RWPE1 (cell line): ENCODE measurements at regions not wholly inside any gene's neighbourhood (a gene's known extent, or its start where the extent isn't known, plus 50 kb on each side); places are given as distances from the start of the nearest gene placed in this dataset.
"Not testable (repeated sequence)": the region's sequence is repeated elsewhere in the genome, so short reads cannot be mapped to it uniquely, and the experiment has no call there.

Experiments used
- CTCF ChIA-PET: fragments of 350-600 bp; sonication (Branson Sonifier 250); formaldehyde crosslinking; extraction: SDS; loops from one replicate; lab custom pipeline; 2021; lab: Yijun Ruan, JAX
- POLR2A ChIA-PET: fragments of 400-600 bp; formaldehyde crosslinking; extraction: SDS; loops from one replicate; lab custom pipeline; 2020; ENCODE audit warnings: antibody characterized with exemption; ENCODE audit not compliant: low non-redundant PET; lab: Yijun Ruan, JAX
- DNase-seq: peaks from one replicate; pipeline ENCODE4 v3.0.0; 2012; ENCODE audit warnings: low spot score
- H3K27ac ChIP-seq: fragments of 450-650 bp; 2 replicates; pipeline ENCODE4 v1.5.1; 2017
- CTCF ChIP-seq: fragments of 450-650 bp; conservative IDR thresholded peaks from 2 replicates; pipeline ENCODE4 v1.5.1; 2017; ENCODE audit warnings: low read depth, mild to moderate bottlenecking

- POLR2A ChIA-PET, result no interaction called here
- no peak for TF ChIP-seq CTCF
Measured at GRCh38 chr11:129637983-129638776, 177.5 kb upstream of the TMEM45B start.

GRCh38 chr11:129639300-129639699, 176.3 kb upstream of the TMEM45B start:
- peak overlapping the region; percentile 76 for H3K27ac ChIP-seq
- ChIA-PET CTCF (interaction anchor here (0.6 kb wide), 1 partner anchor 25 kb away, joined by 3 read pairs; no protein-coding TSS in a partner anchor), POLR2A (no interaction called here)
- no peak for TF ChIP-seq CTCF
- peak; percentile 80 for DNase-seq

More at GRCh38 chr11:129637983-129638776, 177.5 kb upstream of the TMEM45B start:
- peak overlapping the region; percentile 76; the same call in 1 of the 2 replicates for H3K27ac ChIP-seq
- CTCF ChIA-PET, result no interaction called here
- no peak for DNase-seq

GRCh38 chr11:129640671-129641070, 175.0 kb upstream of the TMEM45B start:
- DNase-seq, result no peak
- no peak for TF ChIP-seq CTCF
- peak overlapping the region; percentile 74 for H3K27ac ChIP-seq
- ChIA-PET CTCF (no interaction called here), POLR2A (no interaction called here)

GRCh38 chr11:129643031-129643721, 172.5 kb upstream of the TMEM45B start:
- CTCF ChIA-PET, result interaction anchor here (0.6 to 1.0 kb wide), 3 partner anchors 41 to 104 kb away, joined by 3 read pairs; no protein-coding TSS in a partner anchor
- peak overlapping the region; percentile 95 for H3K27ac ChIP-seq
- no peak for TF ChIP-seq CTCF
- POLR2A ChIA-PET, result no interaction called here
- DNase-seq, result peak; percentile 84

- DNase-seq, result no peak
- ChIA-PET CTCF (no interaction called here), POLR2A (no interaction called here)
- H3K27ac ChIP-seq, result no peak overlapping the region
- TF ChIP-seq CTCF, result no peak
Measured at GRCh38 chr11:129644326-129644725, 171.3 kb upstream of the TMEM45B start.

- H3K27ac ChIP-seq, result no peak overlapping the region
- CTCF ChIA-PET, result no interaction called here
Measured at GRCh38 chr11:129645943-129646342, 169.7 kb upstream of the TMEM45B start.

GRCh38 chr11:129650044-129650443, 165.6 kb upstream of the TMEM45B start:
- DNase-seq, CTCF ChIA-PET, POLR2A ChIA-PET, H3K27ac ChIP-seq: not testable (repeated sequence)

More at GRCh38 chr11:129645943-129646342, 169.7 kb upstream of the TMEM45B start:
- POLR2A ChIA-PET, result no interaction called here
- no peak for TF ChIP-seq CTCF
- DNase-seq, result no peak
